ENCODE measurements at regions not wholly inside any gene's neighbourhood (a gene's known extent, or its start where the extent isn't known, plus 50 kb on each side); places are given as distances from the start of the nearest gene placed in this dataset.

DNA sequence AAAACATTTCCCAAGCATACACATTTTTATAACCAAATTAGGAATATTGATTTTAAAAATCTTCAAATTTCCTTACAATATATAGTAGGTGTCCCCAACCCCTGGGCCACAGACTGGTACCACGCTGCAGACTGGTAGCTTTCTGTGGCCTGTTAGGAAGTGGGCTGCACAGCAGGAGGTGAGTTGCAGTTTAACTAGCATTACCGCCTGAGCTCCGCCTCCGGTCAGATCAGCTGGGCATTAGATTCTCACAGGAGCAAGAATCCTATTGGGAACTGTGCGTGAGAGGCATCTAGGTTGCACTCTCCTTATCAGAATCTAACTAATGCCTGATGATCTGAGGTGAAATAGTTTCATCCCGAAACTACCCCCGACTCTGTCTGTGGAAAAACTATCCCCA is 62.1 kb downstream of the ZWINT start:
- H3K9me2 ChIP-seq (replicated peaks; ENCODE audit: control insufficient read depth, low read length): no peaks in the 10 kb centered on the region
- no peak overlapping the region for H3K4me2 ChIP-seq (ENCODE audit: low read length)
- no peaks in the 10 kb centered on the region for H3F3A ChIP-seq (ENCODE audit: control insufficient read depth, insufficient read depth)
- no peak overlapping the region for H3K27ac ChIP-seq (ENCODE audit: low read depth, low read length)
- H3K4me1 ChIP-seq (ENCODE audit: control insufficient read depth, low read length): no peaks in the 10 kb centered on the region
- no peaks in the 10 kb centered on the region for H4K20me1 ChIP-seq (ENCODE audit: control insufficient read depth, insufficient read depth, low read depth, low read length)
- no peak overlapping the region for H3K4me3 ChIP-seq (ENCODE audit: low read length)
- no peaks in the 10 kb centered on the region for H3K9me3 ChIP-seq (ENCODE audit: control insufficient read depth, insufficient read depth, low read length)
- no peaks in the 10 kb centered on the region for H3K36me3 ChIP-seq (ENCODE audit: control insufficient read depth, low read length)
- no peaks in the 10 kb centered on the region for H3K27me3 ChIP-seq (ENCODE audit: control insufficient read depth, low read length)
- no peaks in the 10 kb centered on the region for H3K79me2 ChIP-seq (ENCODE audit: control insufficient read depth, low read length)
- no peak for TF ChIP-seq EZH2phosphoT487 (IDR thresholded peaks at IDR 0.05; ENCODE audit: borderline replicate concordance, low read length)
- TF ChIP-seq, protein P1, sequence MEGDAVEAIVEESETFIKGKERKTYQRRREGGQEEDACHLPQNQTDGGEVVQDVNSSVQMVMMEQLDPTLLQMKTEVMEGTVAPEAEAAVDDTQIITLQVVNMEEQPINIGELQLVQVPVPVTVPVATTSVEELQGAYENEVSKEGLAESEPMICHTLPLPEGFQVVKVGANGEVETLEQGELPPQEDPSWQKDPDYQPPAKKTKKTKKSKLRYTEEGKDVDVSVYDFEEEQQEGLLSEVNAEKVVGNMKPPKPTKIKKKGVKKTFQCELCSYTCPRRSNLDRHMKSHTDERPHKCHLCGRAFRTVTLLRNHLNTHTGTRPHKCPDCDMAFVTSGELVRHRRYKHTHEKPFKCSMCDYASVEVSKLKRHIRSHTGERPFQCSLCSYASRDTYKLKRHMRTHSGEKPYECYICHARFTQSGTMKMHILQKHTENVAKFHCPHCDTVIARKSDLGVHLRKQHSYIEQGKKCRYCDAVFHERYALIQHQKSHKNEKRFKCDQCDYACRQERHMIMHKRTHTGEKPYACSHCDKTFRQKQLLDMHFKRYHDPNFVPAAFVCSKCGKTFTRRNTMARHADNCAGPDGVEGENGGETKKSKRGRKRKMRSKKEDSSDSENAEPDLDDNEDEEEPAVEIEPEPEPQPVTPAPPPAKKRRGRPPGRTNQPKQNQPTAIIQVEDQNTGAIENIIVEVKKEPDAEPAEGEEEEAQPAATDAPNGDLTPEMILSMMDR (IDR thresholded peaks at IDR 0.05; ENCODE audit: low read depth, low read length, poor library complexity, severe bottlenecking): no peak

DNA sequence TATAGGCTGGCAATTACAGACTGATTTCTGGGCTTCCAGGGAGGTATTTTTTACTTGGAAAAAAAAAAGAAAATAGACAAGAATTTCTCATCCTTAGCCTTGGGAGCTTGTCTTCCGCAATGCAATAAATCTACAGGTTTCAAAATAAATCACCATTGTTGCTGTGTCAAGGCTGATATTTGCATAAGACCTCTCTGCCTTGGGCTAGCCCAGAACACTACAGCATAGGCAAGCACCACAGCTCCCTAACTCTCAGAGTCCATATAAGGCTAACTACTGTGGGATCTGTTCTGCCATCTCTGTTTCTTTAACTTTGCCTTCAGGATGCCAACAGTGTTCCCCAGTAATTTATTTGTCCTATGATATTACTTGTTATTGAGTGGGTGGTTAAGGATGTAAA is 64.4 kb downstream of the ZWINT start:
- Histone ChIP-seq H3K36me3 (ENCODE audit: control insufficient read depth, low read length) (no peaks in the 10 kb centered on the region), H3K4me1 (ENCODE audit: control insufficient read depth, low read length) (no peaks in the 10 kb centered on the region), H3K79me2 (ENCODE audit: control insufficient read depth, low read length) (no peaks in the 10 kb centered on the region), H3F3A (ENCODE audit: control insufficient read depth, insufficient read depth) (no peaks in the 10 kb centered on the region), H3K4me2 (ENCODE audit: low read length) (no peak overlapping the region), H3K27me3 (ENCODE audit: control insufficient read depth, low read length) (no peaks in the 10 kb centered on the region), H3K4me3 (ENCODE audit: low read length) (no peak overlapping the region), H3K27ac (ENCODE audit: low read depth, low read length) (no peak overlapping the region), H3K9me2 (replicated peaks; ENCODE audit: control insufficient read depth, low read length) (no peaks in the 10 kb centered on the region), H3K9me3 (ENCODE audit: control insufficient read depth, insufficient read depth, low read length) (no peaks in the 10 kb centered on the region), H4K20me1 (ENCODE audit: control insufficient read depth, insufficient read depth, low read depth, low read length) (no peaks in the 10 kb centered on the region)
- TF ChIP-seq, protein P1 (IDR thresholded peaks at IDR 0.05; ENCODE audit: low read depth, low read length, poor library complexity, severe bottlenecking): no peak
- no peak for TF ChIP-seq EZH2phosphoT487 (IDR thresholded peaks at IDR 0.05; ENCODE audit: borderline replicate concordance, low read length)

DNA sequence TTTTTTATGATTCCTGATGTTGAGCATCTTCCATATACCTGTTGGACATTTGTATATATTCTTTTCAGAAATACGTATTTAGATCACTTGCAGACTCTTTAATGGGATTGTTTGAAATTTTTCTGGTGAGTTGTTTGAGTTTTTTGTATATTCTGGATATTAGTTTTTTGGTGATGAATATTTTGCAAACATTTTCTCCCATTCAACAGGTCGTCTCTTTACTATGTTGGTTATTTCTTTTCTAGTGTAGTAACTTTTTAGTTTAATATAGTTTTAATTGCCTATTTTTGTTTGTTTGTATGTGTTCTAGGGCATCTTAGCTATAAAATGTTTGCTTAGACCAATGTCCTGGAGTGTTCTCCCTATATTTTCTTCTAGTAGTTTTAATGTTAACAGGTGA is 72.7 kb downstream of the ZWINT start:
- Histone ChIP-seq H3K9me3 (ENCODE audit: control insufficient read depth, insufficient read depth, low read length) (no peaks in the 10 kb centered on the region), H3K79me2 (ENCODE audit: control insufficient read depth, low read length) (no peaks in the 10 kb centered on the region), H3F3A (ENCODE audit: control insufficient read depth, insufficient read depth) (no peaks in the 10 kb centered on the region), H3K4me3 (ENCODE audit: low read length) (no peak overlapping the region), H3K4me1 (ENCODE audit: control insufficient read depth, low read length) (no peaks in the 10 kb centered on the region), H3K9me2 (replicated peaks; ENCODE audit: control insufficient read depth, low read length) (no peaks in the 10 kb centered on the region), H3K27ac (ENCODE audit: low read depth, low read length) (no peak overlapping the region), H3K36me3 (ENCODE audit: control insufficient read depth, low read length) (no peaks in the 10 kb centered on the region), H3K4me2 (ENCODE audit: low read length) (no peak overlapping the region), H4K20me1 (ENCODE audit: control insufficient read depth, insufficient read depth, low read depth, low read length) (no peaks in the 10 kb centered on the region), H3K27me3 (ENCODE audit: control insufficient read depth, low read length) (no peaks in the 10 kb centered on the region)
- TF ChIP-seq, protein P1 (IDR thresholded peaks at IDR 0.05; ENCODE audit: low read depth, low read length, poor library complexity, severe bottlenecking): no peak

DNA sequence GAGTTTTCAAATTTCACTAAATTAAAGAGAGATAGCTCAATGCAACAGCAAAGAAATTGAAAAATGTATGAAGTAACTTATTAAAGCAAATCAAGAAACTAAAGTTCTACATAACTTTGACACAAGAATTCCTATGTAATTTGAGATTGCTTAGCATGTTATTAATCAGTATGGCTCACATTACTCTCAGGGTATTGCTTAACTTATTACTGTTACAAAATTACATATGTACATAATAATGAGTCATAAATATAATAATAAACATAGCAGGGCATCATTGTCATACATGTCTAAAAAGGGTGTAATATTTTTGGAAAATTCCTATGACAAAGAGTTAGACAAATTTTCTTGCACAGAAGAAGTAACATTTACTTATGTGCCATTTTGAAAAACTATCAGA is 75.0 kb downstream of the ZWINT start:
- no peaks in the 10 kb centered on the region for H3F3A ChIP-seq (ENCODE audit: control insufficient read depth, insufficient read depth)
- no peaks in the 10 kb centered on the region for H3K27me3 ChIP-seq (ENCODE audit: control insufficient read depth, low read length)
- H3K4me2 ChIP-seq (ENCODE audit: low read length): no peak overlapping the region
- H3K36me3 ChIP-seq (ENCODE audit: control insufficient read depth, low read length): no peaks in the 10 kb centered on the region
- no peaks in the 10 kb centered on the region for H3K9me3 ChIP-seq (ENCODE audit: control insufficient read depth, insufficient read depth, low read length)
- no peaks in the 10 kb centered on the region for H3K4me1 ChIP-seq (ENCODE audit: control insufficient read depth, low read length)
- H3K4me3 ChIP-seq (ENCODE audit: low read length): no peak overlapping the region
- no peaks in the 10 kb centered on the region for H3K9me2 ChIP-seq (replicated peaks; ENCODE audit: control insufficient read depth, low read length)
- TF ChIP-seq, protein P1 (IDR thresholded peaks at IDR 0.05; ENCODE audit: low read depth, low read length, poor library complexity, severe bottlenecking): no peak
- TF ChIP-seq EZH2phosphoT487 (IDR thresholded peaks at IDR 0.05; ENCODE audit: borderline replicate concordance, low read length): no peak
- H3K79me2 ChIP-seq (ENCODE audit: control insufficient read depth, low read length): no peaks in the 10 kb centered on the region
- H3K27ac ChIP-seq (ENCODE audit: low read depth, low read length): no peak overlapping the region
- H4K20me1 ChIP-seq (ENCODE audit: control insufficient read depth, insufficient read depth, low read depth, low read length): no peaks in the 10 kb centered on the region

Measured in DOHH2 (cell line).